ENCODE measurements at regions not wholly inside any gene's neighbourhood (a gene's known extent, or its start where the extent isn't known, plus 50 kb on each side); places are given as distances from the start of the nearest gene placed in this dataset.

DNA sequence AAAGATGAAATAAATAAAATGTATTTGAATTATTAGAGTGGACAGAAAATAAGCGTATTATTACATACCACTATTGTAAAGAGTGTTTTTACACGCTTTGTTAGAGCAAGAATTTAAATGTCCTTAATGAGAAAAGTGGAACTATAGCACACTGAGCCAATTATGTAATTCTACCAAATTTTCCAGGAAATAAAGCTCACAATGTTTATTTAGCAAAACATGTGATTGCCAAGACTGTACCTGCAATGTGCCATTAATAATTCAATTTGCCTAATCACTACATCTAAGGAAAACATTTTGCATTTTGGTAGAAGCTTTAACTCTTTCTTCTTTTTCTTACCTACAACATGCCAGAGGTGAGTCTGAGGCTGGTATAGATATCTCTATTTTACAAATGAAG, 58.7 kb upstream of the PHACTR1 start:
- no peak for DNase-seq (ENCODE audit: low read depth)

DNA sequence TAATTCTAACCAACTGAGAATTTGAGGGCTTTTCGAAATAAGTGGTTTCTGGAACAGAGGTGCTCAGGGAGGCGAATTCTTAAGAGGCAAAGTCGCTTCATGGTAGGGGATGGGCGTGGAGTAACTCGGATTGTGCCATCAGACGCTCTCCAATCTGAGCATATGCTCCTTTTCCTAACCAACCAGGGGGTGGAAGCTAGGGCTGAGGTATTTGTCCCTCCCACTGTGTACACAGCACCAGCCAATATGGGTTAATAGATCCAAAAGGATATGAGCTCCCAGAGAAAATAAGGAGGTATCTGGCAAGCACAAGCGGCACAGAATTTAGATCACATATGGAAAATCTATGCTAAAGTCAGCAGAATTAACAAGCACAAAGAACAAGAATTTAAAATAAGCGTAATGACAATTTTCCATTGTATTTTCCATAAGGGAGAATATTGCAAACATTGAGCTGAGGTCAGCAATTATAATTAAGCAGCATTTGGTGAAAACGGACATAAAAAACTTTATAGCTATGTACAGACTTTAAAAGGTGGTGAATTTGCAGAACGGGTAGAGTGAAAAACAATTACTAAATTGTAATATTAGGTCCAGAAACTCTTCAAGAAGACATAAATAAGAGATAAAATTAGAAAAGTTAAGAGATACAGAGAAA, 55.0 kb upstream of the PHACTR1 start:
- no peak for DNase-seq (ENCODE audit: low read depth)
